T-cell (primary cell): ENCODE measurements at regions not wholly inside any gene's neighbourhood (a gene's known extent, or its start where the extent isn't known, plus 50 kb on each side); places are given as distances from the start of the nearest gene placed in this dataset.
"Not testable (repeated sequence)": the region's sequence is repeated elsewhere in the genome, so short reads cannot be mapped to it uniquely, and the experiment has no call there.

ENCODE experiments used
- ATAC-seq, 4 experiments: fragments of 200-7000 bp in 3 of 4; fragments of 150-1000 bp in 1 of 4; cut with Tn5 transposase; replicated peaks in 1 of 4; 1 replicate in 3 of 4; 2 replicates in 1 of 4; pipeline ENCODE4 v1.10.0; 2021; ENCODE audit warnings: moderate library complexity in 3 of 4, mild to moderate bottlenecking in 2 of 4, moderate number of reproducible peaks in 1 of 4
- CTCF ChIA-PET, 2 donors: fragments of 300-600 bp; sonication (Branson Sonifier 250); formaldehyde crosslinking; loops; one replicate each; lab custom pipeline; 2022; ENCODE audit warnings: antibody characterized with exemption in 2 of 2; lab: Charles Lee
- POLR2A ChIA-PET, 2 donors: fragments of 300-600 bp; sonication (Branson Sonifier 250); formaldehyde crosslinking; loops; one replicate each; lab custom pipeline; 2022; ENCODE audit warnings: antibody characterized with exemption in 2 of 2; lab: Charles Lee
- DNase-seq, 35 experiments: peaks; one replicate each; pipeline versions ENCODE4 v3.0.0 to v3.0.0-alpha.2; 2013 to 2023
- H3K27ac ChIP-seq: one replicate; pipeline ENCODE4 v1.5.1; 2013; ENCODE audit warnings: low read length
- H3K27me3 ChIP-seq, 2 experiments: replicated peaks in 1 of 2; 1 replicate in 1 of 2; 2 replicates in 1 of 2; pipeline versions ENCODE4 v1.6.1 to v1.7.0; 2013; ENCODE audit warnings: low read length in 1 of 2, mixed read lengths in 1 of 2; ENCODE audit not compliant: control insufficient read depth in 2 of 2, insufficient read depth in 2 of 2; ENCODE audit errors: extremely low read depth in 1 of 2
- H3K36me3 ChIP-seq, 2 donors: 1 replicate in 1 of 2; 2 replicates in 1 of 2; pipeline versions ENCODE4 v1.6.1 to v1.7.0; 2013; ENCODE audit warnings: low read length in 1 of 2; ENCODE audit not compliant: control insufficient read depth in 2 of 2, insufficient read depth in 1 of 2; ENCODE audit errors: extremely low read depth in 1 of 2
- H3K4me1 ChIP-seq, 2 experiments: 1 replicate in 1 of 2; 2 replicates in 1 of 2; pipeline versions ENCODE4 v1.6.1 to v1.7.0; 2013; ENCODE audit warnings: low read length in 2 of 2, mixed read lengths in 1 of 2; ENCODE audit not compliant: insufficient read depth in 2 of 2, control insufficient read depth in 1 of 2; ENCODE audit errors: extremely low read depth in 1 of 2
- H3K4me3 ChIP-seq, 2 donors: 1 replicate in 1 of 2; 2 replicates in 1 of 2; pipeline versions ENCODE4 v1.5.1 to v1.7.0; 2013; ENCODE audit warnings: mild to moderate bottlenecking in 2 of 2, low read length in 1 of 2, moderate library complexity in 1 of 2; ENCODE audit not compliant: control insufficient read depth in 1 of 2; ENCODE audit errors: extremely low read depth in 1 of 2
- H3K9me3 ChIP-seq: 2 replicates; pipeline ENCODE4 v1.7.0; 2013
- H3K27ac Mint-ChIP-seq, 2 donors: one replicate each; pipeline ENCODE4 v1.8.0; 2020 to 2021; ENCODE audit warnings: mild to moderate bottlenecking in 2 of 2, mixed read lengths in 2 of 2
- H3K27me3 Mint-ChIP-seq, 2 donors: one replicate each; pipeline ENCODE4 v1.8.0; 2021 to 2022; ENCODE audit warnings: mixed read lengths in 2 of 2
- H3K36me3 Mint-ChIP-seq: one replicate; pipeline ENCODE4 v1.8.0; 2021; ENCODE audit warnings: mixed read lengths
- H3K4me1 Mint-ChIP-seq, 3 donors: one replicate each; pipeline ENCODE4 v1.8.0; 2020 to 2022; ENCODE audit warnings: mixed read lengths in 3 of 3, mild to moderate bottlenecking in 1 of 3
- H3K4me3 Mint-ChIP-seq, 3 donors: one replicate each; pipeline ENCODE4 v1.8.0; 2020 to 2022; ENCODE audit warnings: mild to moderate bottlenecking in 3 of 3, mixed read lengths in 3 of 3, moderate library complexity in 3 of 3
- H3K9me3 Mint-ChIP-seq, 3 donors: one replicate each; pipeline ENCODE4 v1.8.0; 2020 to 2022; ENCODE audit warnings: mixed read lengths in 3 of 3
- WGBS: methylation state at CpG from one replicate; pipeline ENCODE4 v1.1.5; 2013; ENCODE audit warnings: missing lambda C conversion rate; ENCODE audit not compliant: insufficient coverage; 5-methylcytosine and 5-hydroxymethylcytosine counted together

DNA sequence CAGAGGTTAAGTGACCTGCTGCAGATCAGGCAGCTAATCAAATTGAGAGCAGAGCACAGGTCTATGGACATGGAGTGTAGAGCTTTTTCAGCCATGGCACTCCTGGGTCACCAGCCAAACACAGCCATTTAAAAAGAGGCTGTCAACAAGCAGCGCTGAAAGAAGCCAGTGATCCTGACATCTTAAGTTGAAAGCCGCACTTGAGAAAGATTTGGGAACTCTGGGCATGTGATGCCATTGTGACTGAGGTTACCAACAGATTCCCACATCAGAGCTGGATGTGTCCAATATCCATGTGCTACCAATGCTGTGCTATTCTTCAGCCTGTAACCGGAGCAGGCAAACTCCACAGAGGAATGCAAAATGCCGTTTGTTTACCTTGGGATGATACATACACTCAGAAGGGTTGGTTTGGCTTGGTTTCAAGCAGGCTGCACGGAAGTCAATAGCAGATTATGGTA lies 56.2 kb upstream of the ABLIM1 start:
- H3K9me3 ChIP-seq, result no peaks in the 10 kb centered on the region
- ATAC-seq (no peak), DNase-seq (no peak)
- Mint-ChIP-seq H3K4me1 (no peaks in the 10 kb centered on the region), H3K36me3 (no peaks in the 10 kb centered on the region), H3K27ac (no peak overlapping the region), H3K9me3 (no peaks in the 10 kb centered on the region), H3K4me3 (no peak overlapping the region), H3K27me3 (peaks cover 19 to 26% of the 10 kb centered on the region in 2 donors)
- WGBS, result 100% methylated on average over 1 of the region's 5 CpGs
- H3K4me1 ChIP-seq, result no peaks in the 10 kb centered on the region
- no peaks in the 10 kb centered on the region for H3K36me3 ChIP-seq
- H3K27me3 ChIP-seq, result peaks cover 0 to 3% of the 10 kb centered on the region in 2 experiments
- no peak overlapping the region for H3K27ac ChIP-seq
- no peak overlapping the region for H3K4me3 ChIP-seq
- POLR2A ChIA-PET, result no interaction called here
- CTCF ChIA-PET, result no interaction called here

DNA sequence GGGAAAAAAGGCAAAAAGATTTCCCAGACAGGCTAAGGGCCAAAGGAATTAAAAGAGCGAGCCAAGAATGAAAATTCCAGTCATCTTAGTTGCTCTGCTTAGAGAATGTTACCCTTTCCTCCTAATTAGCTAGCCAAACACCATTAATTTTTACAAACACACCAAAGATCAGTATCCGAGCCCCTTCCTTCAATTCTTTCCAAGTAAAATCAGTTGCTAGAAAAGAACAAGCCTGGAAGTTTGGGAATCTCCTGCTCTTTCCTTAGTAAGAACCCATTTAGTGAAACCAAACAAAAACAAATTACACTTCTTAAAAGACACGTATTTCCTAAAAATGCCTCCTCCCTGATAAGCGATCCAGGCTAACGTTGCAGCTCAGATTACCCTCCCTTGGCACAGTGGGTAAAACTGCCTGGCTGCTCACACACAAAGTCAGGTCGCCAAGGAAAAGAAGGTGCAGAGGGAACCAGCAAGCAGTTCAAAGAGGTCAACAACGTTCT lies 57.1 kb upstream of the ABLIM1 start:
- no peak overlapping the region for H3K4me3 Mint-ChIP-seq
- 75% methylated on average over 6 of the region's 7 CpGs for WGBS
- peaks cover 0 to 3% of the 10 kb centered on the region in 2 experiments for H3K27me3 ChIP-seq
- peaks cover 16 to 31% of the 10 kb centered on the region in 2 donors for H3K27me3 Mint-ChIP-seq
- no peaks in the 10 kb centered on the region for H3K36me3 Mint-ChIP-seq
- DNase-seq (no peak), ATAC-seq (no peak)
- H3K9me3 ChIP-seq, result no peaks in the 10 kb centered on the region
- no peak overlapping the region for H3K4me3 ChIP-seq
- H3K36me3 ChIP-seq, result no peaks in the 10 kb centered on the region
- H3K4me1 ChIP-seq, result no peaks in the 10 kb centered on the region
- H3K27ac Mint-ChIP-seq, result no peak overlapping the region
- CTCF ChIA-PET, result no interaction called here
- POLR2A ChIA-PET, result no interaction called here
- H3K27ac ChIP-seq, result no peak overlapping the region
- no peaks in the 10 kb centered on the region for H3K9me3 Mint-ChIP-seq
- H3K4me1 Mint-ChIP-seq, result no peaks in the 10 kb centered on the region

DNA sequence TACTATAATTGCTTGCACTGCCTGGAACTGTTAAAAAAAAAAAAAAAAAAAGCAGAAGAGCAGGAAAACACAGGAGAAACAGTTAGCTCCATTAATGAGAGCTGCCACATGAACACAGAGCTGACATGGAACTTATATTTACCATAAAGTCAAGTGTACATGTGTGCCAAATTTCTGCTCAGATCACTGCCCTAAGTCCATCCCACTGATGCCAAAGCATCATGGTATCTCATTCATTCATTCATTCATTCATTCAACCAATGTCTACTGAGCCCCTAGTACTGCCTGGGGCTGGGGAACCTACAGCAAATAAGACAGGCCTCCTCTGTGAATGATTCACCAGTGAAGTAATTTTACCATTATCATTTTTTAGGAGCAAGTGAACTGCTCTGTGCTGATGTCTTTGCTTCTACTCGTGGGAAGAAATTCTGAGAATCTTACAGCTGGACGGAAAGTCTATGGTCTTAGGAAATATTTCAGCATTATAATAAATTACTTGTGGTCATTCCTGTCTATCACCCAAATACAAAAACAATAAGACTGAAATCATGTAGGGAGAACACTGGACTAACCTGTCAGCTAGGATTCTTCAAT lies 58.8 kb upstream of the ABLIM1 start:
- Histone ChIP-seq H3K4me3 (no peak overlapping the region), H3K27ac (no peak overlapping the region), H3K27me3 (no peaks in the 10 kb centered on the region), H3K9me3 (no peaks in the 10 kb centered on the region), H3K36me3 (no peaks in the 10 kb centered on the region), H3K4me1 (no peaks in the 10 kb centered on the region)
- H3K4me3 Mint-ChIP-seq, result no peak overlapping the region
- no CpG with 5 or more reads among the region's 2 CpGs for WGBS
- no peaks in the 10 kb centered on the region for H3K36me3 Mint-ChIP-seq
- POLR2A ChIA-PET, result no interaction called here
- no peak overlapping the region for H3K27ac Mint-ChIP-seq
- no peaks in the 10 kb centered on the region for H3K9me3 Mint-ChIP-seq
- DNase-seq, result no peak
- peaks cover 19 to 26% of the 10 kb centered on the region in 2 donors for H3K27me3 Mint-ChIP-seq
- ATAC-seq, result no peak
- no peaks in the 10 kb centered on the region for H3K4me1 Mint-ChIP-seq
- CTCF ChIA-PET, result interaction anchor here (0.6 to 0.9 kb wide), 3 partner anchors 39 to 246 kb away, joined by 3 to 6 read pairs (median 5); no protein-coding TSS in a partner anchor

DNA sequence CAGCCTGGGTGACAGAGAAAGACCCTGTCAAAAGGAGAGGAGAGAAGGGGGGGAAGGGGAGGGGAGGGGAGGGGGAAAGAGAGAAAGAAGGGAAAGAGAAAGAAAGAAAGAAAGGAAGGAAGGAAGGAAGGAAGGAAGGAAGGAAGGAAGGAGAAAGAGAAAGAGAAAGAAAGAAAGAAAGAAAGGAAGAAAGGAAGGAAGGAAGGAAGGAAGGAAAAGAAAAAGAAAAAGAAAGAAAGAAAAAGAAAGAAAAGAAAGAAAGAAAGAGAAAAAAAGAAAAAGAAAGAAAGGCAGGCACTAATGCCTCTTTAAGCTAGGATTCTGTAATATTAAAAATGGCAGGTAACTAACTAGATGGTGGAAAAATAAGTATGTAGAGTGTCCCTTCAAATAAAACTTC lies 59.8 kb upstream of the ABLIM1 start:
- ChIA-PET CTCF (interaction anchor here (0.7 to 0.9 kb wide), 2 partner anchors 11 to 247 kb away, joined by 3 to 6 read pairs; no protein-coding TSS in a partner anchor), POLR2A (interaction anchor here in 1 of 2 donors (0.8 kb wide), 1 partner anchor 166 kb away, joined by 3 read pairs; no protein-coding TSS in a partner anchor)
- not testable (repeated sequence) for H3K4me3 Mint-ChIP-seq, H3K9me3 Mint-ChIP-seq, H3K27ac ChIP-seq, DNase-seq, H3K4me1 Mint-ChIP-seq, H3K4me3 ChIP-seq, H3K27me3 ChIP-seq, H3K27ac Mint-ChIP-seq, H3K4me1 ChIP-seq, ATAC-seq, H3K9me3 ChIP-seq, H3K36me3 Mint-ChIP-seq, H3K36me3 ChIP-seq
- peaks cover 14 to 22% of the 10 kb centered on the region in 2 donors for H3K27me3 Mint-ChIP-seq

DNA sequence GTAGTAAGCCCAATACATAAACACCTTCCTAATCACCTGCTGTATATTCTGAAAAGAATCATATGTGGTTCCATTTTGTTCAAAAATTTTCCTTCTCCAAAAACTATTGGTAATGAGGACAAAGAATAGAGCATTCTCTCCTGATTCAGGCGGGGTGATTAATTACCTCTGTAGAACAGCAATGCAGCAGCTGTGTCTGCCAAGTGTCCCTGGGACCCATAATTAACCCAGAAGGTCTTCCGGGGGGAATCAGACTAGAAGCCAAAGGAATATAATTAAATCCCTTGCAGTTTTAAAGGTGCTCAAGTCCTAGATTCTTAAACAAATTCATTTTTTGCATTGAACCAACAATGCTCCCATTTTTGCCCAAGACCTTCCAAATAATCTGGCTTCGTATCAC lies 60.3 kb upstream of the ABLIM1 start:
- H3K4me3 ChIP-seq, result no peak overlapping the region
- WGBS, result 100% methylated on average over 1 of the region's 3 CpGs
- H3K27ac Mint-ChIP-seq, result no peak overlapping the region
- no peaks in the 10 kb centered on the region for H3K9me3 ChIP-seq
- no peaks in the 10 kb centered on the region for H3K4me1 Mint-ChIP-seq
- no peaks in the 10 kb centered on the region for H3K36me3 ChIP-seq
- no peaks in the 10 kb centered on the region for H3K9me3 Mint-ChIP-seq
- DNase-seq, result no peak
- H3K4me3 Mint-ChIP-seq, result no peak overlapping the region
- H3K27me3 Mint-ChIP-seq, result peaks cover 13 to 21% of the 10 kb centered on the region in 2 donors
- no peaks in the 10 kb centered on the region for H3K36me3 Mint-ChIP-seq
- no peaks in the 10 kb centered on the region for H3K4me1 ChIP-seq
- no peaks in the 10 kb centered on the region for H3K27me3 ChIP-seq
- ChIA-PET POLR2A (interaction anchor here in 1 of 2 donors (0.8 kb wide), 1 partner anchor 167 kb away, joined by 3 read pairs; no protein-coding TSS in a partner anchor), CTCF (interaction anchor here in 1 of 2 donors (0.7 kb wide), 1 partner anchor 11 kb away, joined by 6 read pairs; no protein-coding TSS in a partner anchor)
- ATAC-seq, result no peak
- H3K27ac ChIP-seq, result no peak overlapping the region

DNA sequence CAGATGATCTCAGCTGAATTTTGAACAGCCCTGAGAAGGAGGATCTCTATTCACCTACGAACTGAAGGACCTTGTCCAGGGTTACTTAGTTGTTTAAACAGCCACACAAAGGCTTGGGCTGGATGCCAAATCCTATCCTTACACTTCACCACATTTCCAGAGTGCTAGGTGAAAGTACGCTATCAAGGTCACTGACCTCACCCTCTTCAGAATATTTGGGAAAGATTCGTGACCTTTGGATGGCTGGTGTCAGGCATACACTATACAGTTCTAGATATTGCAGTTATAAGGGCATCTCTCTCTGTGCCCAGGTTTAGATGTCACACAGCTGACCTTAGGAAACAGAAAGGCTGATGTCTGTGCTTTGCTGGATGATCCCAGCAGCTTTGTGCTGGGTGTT lies 61.2 kb upstream of the ABLIM1 start:
- H3K4me1 ChIP-seq, result no peaks in the 10 kb centered on the region
- H3K27me3 ChIP-seq, result no peaks in the 10 kb centered on the region
- Mint-ChIP-seq H3K27ac (no peak overlapping the region), H3K4me3 (no peak overlapping the region), H3K9me3 (no peaks in the 10 kb centered on the region), H3K36me3 (no peaks in the 10 kb centered on the region), H3K27me3 (peaks cover 10 to 17% of the 10 kb centered on the region in 2 donors), H3K4me1 (no peaks in the 10 kb centered on the region)
- 80% methylated on average over 1 of the region's 3 CpGs for whole genome bisulfite sequencing
- no peak for ATAC-seq
- no peak overlapping the region for H3K4me3 ChIP-seq
- no peaks in the 10 kb centered on the region for H3K9me3 ChIP-seq
- no peaks in the 10 kb centered on the region for H3K36me3 ChIP-seq
- H3K27ac ChIP-seq, result no peak overlapping the region
- POLR2A ChIA-PET, result no interaction called here
- no peak for DNase-seq
- CTCF ChIA-PET, result no interaction called here
